ENCODE measurements at regions not wholly inside any gene's neighbourhood (a gene's known extent, or its start where the extent isn't known, plus 50 kb on each side); places are given as distances from the start of the nearest gene placed in this dataset.
"Not testable (repeated sequence)": the region's sequence is repeated elsewhere in the genome, so short reads cannot be mapped to it uniquely, and the experiment has no call there.

DNA sequence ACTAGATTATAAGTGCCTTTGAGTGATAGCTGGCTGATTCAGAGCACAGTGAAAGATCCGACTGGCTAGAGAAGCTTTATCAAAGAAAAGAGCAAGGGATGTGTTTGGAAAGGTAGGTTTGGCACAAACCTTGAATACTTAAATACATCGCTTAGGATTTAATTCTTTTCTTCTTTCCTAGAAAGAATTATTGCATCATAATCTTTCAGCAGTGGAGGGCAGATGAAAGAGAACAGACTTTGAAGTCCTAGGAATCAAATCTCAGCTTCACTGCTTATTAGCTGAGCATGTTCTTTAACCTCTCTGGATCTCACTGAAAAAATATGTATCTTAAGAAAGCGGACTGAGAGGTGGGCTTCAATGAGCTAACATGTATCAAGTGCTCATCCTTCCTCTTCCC is 122.8 kb downstream of the ZNF365 start:
- no peak for DNase-seq (ENCODE audit: low read depth)

- DNase-seq (ENCODE audit: low read depth), result no peak
Observed at GRCh38 chr10:62498271-62498670, 124.1 kb downstream of the ZNF365 start.

DNA sequence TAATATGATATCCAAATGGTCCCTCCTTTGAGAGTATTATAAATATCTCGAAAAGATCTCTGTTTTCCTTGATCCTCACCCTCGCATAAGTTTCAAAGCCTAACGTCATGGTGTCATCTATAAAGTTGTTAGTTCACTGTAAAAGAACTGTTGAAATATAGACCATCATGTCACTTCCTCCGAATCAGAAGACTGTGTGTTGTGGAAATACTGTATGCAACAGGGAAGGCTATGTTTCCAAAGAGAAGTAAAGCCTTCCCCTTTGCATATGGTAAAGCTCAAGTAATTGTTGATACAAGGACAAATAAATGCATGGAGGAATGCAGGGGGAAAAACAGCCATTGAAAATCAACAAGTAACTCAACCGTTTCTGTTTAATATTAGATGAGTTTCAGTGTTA is 125.9 kb downstream of the ZNF365 start:
- DNase-seq (ENCODE audit: low read depth), result not testable (repeated sequence)

- no peak for DNase-seq (ENCODE audit: low read depth)
Observed at GRCh38 chr10:62501547-62501946, 127.4 kb downstream of the ZNF365 start.

DNA sequence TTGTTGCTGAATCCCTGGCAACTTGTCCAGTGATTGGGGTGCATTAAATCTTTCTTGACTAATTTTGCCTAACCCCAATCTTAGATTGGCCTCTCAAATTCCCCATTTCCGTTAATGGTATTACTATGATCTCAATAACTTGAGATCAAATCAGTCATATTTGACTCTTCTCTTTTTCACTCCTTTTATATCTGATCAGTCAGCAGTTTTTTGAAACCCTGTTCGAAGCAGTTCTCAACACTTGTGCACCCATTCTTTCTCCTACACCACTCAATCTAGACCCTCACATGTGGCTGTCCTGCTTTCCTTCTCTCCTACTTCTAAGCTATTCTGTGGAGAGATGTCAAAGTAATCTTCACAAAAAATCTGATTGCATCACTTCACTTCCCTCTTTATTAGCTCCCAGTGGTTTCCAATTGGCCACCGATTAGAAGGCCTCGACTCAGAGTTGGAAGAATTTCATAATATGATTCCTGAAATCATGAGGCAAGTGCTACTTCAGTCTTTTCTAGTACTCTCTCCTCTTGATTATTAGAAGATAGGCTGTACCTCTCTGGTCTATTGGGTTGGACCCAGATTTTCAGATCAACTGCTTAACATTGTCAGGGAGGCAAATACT is 128.9 kb downstream of the ZNF365 start:
- DNase-seq (ENCODE audit: low read depth), result no peak

- DNase-seq (ENCODE audit: low read depth), result no peak
Observed at GRCh38 chr10:62503872-62504271, 129.7 kb downstream of the ZNF365 start.

GRCh38 chr10:62506371-62506770 is 132.2 kb downstream of the ZNF365 start:
- no peak for DNase-seq (ENCODE audit: low read depth)

DNA sequence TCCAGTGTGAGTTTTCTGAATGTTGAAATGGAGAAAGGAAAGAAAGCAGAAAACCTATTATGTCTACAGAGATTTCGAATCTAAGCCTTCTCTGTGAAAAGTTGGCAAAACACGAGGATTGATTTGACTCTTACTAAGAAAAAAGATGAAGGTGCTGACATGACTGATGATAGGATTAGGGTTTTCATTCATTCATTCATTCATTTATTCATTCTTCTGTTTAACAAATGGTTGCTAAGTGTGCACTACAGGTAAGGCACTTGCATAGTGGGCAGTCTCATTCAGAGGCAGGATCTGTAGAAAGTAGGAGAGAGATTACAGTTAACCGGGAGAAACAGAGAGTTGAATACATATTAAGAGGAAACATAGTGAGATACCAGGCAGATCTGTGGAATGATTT is 137.1 kb downstream of the ZNF365 start:
- no peak for DNase-seq (ENCODE audit: low read depth)

DNA sequence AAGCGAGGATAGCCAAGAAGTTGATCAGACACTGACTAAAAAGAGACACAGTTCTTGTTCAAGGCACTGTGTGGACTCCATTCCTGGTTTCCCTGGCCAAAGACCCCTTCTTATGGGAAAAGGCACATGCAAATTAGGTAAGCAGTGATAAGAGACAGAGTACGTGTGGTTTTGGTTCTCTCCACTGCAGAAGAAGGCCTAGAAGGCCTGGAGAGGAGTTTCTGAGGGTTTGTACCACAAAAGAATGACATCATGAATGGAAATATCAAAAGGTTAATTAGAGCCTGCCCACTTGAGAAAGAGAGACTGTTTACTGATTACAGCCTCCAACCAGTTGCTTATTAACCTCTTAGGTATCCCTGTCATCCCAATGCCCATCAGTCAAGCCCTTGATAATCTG is 137.5 kb downstream of the ZNF365 start:
- no peak for DNase-seq (ENCODE audit: low read depth)

GRCh38 chr10:62512732-62513475 is 138.7 kb downstream of the ZNF365 start:
- no peak for DNase-seq (ENCODE audit: low read depth)

- DNase-seq (ENCODE audit: low read depth), result no peak
Observed at GRCh38 chr10:62514079-62514693, 140.0 kb downstream of the ZNF365 start.

DNA sequence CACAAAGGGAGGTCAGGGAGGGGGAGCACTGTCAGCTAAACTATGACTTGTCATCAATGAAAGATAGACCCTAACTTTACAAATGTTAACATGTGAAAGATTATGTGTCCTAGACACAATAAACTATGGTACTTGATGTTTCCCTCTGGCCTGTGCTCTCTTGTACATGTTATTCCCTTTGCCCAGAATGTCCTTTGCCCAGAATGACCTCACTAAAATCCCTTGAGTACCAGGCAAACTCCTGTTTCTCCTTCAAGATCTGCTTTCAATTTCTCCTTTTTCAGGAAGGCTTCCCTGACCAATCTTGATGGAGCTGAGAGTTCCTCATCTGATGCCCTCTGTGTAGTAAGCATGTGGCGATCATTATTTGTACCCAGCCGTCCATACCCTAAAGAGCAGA is 143.1 kb downstream of the ZNF365 start:
- DNase-seq (ENCODE audit: low read depth), result no peak

- DNase-seq (ENCODE audit: low read depth), result no peak
Observed at GRCh38 chr10:62527019-62527827, 153.1 kb downstream of the ZNF365 start.

DNA sequence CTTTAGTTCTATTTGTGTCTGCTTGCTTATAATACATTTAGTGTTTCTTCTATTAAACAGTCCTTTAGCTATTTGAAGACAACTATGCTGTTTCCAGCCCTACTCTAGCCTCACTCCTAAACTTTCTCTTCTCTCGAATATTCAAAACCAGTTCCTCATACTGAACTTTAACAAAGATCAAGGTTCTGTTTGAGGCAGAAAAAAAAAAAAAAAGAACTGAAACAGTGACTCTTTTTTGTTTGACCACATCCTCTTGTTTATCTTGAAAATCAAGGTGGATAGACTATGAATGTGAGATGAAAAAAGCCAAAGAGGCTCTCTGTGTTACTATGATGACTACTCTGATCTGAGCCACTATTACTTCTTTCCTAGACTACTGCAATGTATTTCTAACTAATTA is 154.3 kb downstream of the ZNF365 start:
- DNase-seq (ENCODE audit: low read depth), result no peak

DNA sequence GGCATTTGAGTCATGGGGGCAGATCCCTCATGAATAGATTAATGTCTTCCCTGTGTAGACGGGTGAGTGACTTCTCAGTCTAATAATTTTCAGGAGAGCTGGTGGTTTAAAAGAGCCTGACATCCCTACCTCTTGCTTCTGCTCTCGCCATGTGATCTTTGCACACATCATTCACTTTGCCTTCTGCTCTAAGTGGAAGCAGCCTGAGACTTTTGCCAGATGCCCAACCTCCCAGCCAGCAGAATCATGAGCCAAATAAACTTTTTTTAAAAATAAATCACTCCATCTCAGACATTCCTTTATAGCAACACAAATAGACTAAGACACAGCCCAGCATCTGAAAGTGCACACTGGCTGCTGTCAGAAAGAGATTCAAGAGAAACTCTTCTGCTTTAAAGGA is 155.2 kb downstream of the ZNF365 start:
- DNase-seq (ENCODE audit: low read depth), result no peak

DNA sequence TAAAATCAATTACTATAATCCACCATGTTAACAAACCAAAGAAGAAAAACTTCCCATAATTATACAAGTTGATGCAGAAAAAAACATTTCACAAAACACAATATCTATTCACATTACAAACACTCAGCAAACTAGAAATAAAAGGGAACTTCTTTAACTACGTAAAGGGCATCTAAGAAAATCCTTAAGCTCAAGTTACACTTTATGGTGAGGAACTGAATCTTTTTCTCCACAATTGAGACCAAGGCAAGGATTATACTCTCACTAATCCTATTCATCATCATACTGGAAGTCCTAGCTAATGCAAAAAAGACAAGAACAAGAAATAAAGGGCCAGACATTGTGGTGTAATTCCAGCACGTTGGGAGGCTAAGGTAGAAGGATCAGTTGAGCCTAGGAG is 159.9 kb downstream of the ZNF365 start:
- no peak for DNase-seq (ENCODE audit: low read depth)

GRCh38 chr10:62538606-62539005 is 164.4 kb downstream of the ZNF365 start:
- DNase-seq (ENCODE audit: low read depth), result no peak

- DNase-seq (ENCODE audit: low read depth), result no peak
Observed at GRCh38 chr10:62540389-62540788, 166.2 kb downstream of the ZNF365 start.

DNA sequence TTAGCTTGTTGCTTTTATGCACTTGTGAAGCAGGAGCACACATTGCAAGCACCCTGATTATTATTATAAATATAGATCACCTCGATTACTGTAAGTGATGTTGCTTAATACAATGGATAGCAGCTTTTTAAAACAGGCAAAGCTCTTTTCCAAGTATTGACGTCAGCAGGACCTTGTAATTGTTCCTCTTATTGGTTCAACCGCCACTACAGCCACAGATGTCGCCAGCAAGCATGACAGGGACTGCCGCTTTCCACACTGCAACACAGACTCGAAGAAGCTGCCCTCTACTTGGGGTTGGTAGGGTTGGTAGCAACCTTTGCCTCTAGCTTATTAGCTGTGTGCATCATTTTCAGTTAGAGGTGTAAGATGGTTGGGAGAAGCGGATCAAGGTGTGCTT is 167.6 kb downstream of the ZNF365 start:
- no peak for DNase-seq (ENCODE audit: low read depth)

GRCh38 chr10:62543571-62544355 is 169.6 kb downstream of the ZNF365 start:
- no peak for DNase-seq (ENCODE audit: low read depth)

DNA sequence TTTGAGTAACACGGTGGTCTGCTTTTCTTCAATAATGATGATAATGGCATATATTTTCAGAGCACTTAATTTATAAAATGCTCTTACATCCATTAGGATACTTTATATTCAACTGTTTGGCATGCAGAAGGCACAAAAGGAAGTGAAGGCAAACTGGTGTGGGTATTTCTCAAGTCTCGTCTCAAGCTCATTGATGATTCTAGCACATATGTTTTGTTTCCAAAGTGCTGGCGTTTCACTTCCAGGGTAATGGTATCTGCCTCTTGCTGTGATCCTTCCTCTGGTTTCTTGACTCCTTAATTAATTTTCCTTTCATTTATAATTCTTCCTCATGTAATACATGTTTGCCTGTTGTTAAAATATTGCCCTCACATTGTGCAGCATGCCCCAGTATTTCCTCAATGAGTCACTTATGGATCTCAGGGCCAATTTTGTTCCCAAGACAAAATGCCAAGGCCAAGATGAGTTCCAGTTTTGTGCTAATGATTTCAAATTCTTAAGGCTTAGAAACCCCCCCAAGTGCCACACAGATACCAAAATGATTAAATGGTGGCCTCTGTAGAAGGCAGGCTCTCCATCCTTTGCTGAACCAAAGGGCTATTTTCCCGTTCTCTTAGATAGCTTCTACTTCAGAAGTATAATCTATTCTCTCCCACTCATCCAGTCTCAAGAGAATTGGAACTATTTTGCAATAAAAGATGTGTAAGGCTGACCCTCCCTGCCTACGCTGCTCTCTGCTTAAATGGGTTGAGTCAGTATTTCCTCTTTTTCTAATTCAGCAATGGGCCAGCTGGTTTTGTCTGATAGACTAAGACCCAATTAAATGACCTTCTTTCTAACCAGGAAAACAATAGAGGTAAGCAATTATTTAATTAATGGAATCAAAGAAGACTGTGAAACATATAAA is 171.2 kb downstream of the ZNF365 start:
- peak; percentile 63 for DNase-seq (ENCODE audit: low read depth)
